ENCODE measurements at regions not wholly inside any gene's neighbourhood (a gene's known extent, or its start where the extent isn't known, plus 50 kb on each side); places are given as distances from the start of the nearest gene placed in this dataset.

DNA sequence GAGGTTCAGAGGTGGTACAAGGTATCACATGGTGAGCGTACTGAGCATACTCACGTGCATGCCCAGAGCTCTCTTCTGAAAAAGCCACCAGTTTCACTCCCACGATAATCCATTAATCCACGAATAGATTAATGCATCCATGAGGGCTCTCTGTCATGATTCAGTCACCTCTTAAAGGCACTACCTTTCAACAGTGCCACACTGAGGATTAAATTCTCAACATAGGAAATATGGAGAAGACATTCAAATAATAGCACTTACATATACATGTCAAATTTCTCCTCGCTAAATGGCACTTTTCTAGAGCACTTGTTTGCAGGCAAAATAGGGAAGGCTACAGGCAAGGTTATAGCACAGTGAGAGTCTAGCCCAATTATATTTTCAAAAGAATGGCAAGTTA is 825.9 kb downstream of the TRIB2 start:
- H3K9me3 Mint-ChIP-seq, result peaks cover 9% of the 10 kb centered on the region
- H3K27me3 Mint-ChIP-seq (ENCODE audit: insufficient read depth), result no peaks in the 10 kb centered on the region
- no peak overlapping the region for H3K4me3 Mint-ChIP-seq
- H3K4me1 Mint-ChIP-seq (ENCODE audit: low read depth), result no peaks in the 10 kb centered on the region
- no peak overlapping the region for H3K27ac Mint-ChIP-seq
- TF ChIP-seq, protein P1, sequence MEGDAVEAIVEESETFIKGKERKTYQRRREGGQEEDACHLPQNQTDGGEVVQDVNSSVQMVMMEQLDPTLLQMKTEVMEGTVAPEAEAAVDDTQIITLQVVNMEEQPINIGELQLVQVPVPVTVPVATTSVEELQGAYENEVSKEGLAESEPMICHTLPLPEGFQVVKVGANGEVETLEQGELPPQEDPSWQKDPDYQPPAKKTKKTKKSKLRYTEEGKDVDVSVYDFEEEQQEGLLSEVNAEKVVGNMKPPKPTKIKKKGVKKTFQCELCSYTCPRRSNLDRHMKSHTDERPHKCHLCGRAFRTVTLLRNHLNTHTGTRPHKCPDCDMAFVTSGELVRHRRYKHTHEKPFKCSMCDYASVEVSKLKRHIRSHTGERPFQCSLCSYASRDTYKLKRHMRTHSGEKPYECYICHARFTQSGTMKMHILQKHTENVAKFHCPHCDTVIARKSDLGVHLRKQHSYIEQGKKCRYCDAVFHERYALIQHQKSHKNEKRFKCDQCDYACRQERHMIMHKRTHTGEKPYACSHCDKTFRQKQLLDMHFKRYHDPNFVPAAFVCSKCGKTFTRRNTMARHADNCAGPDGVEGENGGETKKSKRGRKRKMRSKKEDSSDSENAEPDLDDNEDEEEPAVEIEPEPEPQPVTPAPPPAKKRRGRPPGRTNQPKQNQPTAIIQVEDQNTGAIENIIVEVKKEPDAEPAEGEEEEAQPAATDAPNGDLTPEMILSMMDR (IDR thresholded peaks at IDR 0.05), result no peak
- DNase-seq, result no peak
- H3K36me3 Mint-ChIP-seq (ENCODE audit: low read depth), result no peaks in the 10 kb centered on the region

DNA sequence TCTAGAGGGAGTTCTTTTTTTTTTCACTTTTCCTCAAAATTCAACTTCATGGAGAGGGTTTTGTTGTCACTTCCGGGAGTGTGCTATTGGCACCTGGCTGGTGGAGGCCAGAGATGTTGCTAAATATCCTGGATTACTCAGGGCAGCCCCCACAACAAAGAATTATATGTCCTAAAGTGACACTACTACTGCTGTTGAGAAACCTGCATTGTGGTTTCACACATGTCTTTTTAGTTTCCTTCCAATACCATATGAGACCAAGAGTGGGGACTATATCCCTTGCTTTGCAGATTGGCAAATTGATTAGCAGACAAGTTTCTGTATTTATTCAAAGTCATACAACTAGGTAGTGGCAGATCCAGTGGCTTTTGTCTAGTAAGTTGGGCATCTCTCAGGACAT is 826.8 kb downstream of the TRIB2 start:
- Mint-ChIP-seq H3K4me1 (ENCODE audit: low read depth) (no peaks in the 10 kb centered on the region), H3K27ac (no peak overlapping the region), H3K4me3 (no peak overlapping the region), H3K27me3 (ENCODE audit: insufficient read depth) (no peaks in the 10 kb centered on the region), H3K9me3 (peaks cover 12% of the 10 kb centered on the region), H3K36me3 (ENCODE audit: low read depth) (no peaks in the 10 kb centered on the region)
- no peak for DNase-seq
- TF ChIP-seq, protein P1 (IDR thresholded peaks at IDR 0.05), result no peak

DNA sequence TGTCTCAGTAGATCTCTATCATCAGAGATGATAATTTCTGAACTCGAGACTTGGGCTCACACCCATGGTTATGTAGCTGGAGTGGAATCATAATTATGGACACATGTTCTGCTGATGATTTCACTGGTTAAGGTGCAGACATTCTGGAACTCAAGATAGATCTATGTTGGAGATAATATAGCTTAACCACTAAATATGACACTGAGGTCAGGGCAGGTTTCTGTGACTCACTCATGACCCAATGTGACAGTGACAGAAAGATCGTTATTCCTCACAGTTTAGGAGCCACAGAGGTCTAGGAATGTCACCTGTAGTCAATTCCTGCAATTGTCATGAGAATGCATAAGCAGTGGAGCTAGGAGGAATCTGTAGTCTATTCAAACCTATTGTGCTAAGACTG is 828.6 kb downstream of the TRIB2 start:
- Mint-ChIP-seq H3K9me3 (peaks cover 17% of the 10 kb centered on the region), H3K27ac (no peak overlapping the region), H3K4me1 (ENCODE audit: low read depth) (no peaks in the 10 kb centered on the region), H3K27me3 (ENCODE audit: insufficient read depth) (no peaks in the 10 kb centered on the region), H3K4me3 (no peak overlapping the region), H3K36me3 (ENCODE audit: low read depth) (no peaks in the 10 kb centered on the region)
- TF ChIP-seq, protein P1 (IDR thresholded peaks at IDR 0.05), result no peak
- DNase-seq, result no peak

DNA sequence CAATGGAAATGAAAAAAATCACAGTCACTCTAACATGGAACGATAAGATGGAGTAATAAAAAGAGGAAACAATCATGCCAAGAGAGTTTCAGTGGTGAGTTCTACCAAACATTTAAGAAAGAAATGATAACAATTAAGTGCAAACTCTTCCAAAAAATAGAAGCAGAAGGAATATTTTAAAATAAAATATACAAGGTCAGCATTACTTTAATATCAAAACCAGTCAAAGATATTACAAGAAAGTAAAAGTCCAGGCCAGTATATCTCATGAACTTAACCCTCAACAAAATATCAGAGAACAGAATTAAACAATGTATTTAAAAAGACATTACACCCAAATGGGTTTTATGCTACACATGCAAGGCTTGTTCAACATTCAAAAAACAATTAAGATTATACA is 829.4 kb downstream of the TRIB2 start:
- Mint-ChIP-seq H3K36me3 (ENCODE audit: low read depth) (no peaks in the 10 kb centered on the region), H3K4me1 (ENCODE audit: low read depth) (no peaks in the 10 kb centered on the region), H3K4me3 (no peak overlapping the region), H3K9me3 (peaks cover 17% of the 10 kb centered on the region), H3K27me3 (ENCODE audit: insufficient read depth) (no peaks in the 10 kb centered on the region), H3K27ac (no peak overlapping the region)
- no peak for DNase-seq
- TF ChIP-seq, protein P1 (IDR thresholded peaks at IDR 0.05), result no peak

DNA sequence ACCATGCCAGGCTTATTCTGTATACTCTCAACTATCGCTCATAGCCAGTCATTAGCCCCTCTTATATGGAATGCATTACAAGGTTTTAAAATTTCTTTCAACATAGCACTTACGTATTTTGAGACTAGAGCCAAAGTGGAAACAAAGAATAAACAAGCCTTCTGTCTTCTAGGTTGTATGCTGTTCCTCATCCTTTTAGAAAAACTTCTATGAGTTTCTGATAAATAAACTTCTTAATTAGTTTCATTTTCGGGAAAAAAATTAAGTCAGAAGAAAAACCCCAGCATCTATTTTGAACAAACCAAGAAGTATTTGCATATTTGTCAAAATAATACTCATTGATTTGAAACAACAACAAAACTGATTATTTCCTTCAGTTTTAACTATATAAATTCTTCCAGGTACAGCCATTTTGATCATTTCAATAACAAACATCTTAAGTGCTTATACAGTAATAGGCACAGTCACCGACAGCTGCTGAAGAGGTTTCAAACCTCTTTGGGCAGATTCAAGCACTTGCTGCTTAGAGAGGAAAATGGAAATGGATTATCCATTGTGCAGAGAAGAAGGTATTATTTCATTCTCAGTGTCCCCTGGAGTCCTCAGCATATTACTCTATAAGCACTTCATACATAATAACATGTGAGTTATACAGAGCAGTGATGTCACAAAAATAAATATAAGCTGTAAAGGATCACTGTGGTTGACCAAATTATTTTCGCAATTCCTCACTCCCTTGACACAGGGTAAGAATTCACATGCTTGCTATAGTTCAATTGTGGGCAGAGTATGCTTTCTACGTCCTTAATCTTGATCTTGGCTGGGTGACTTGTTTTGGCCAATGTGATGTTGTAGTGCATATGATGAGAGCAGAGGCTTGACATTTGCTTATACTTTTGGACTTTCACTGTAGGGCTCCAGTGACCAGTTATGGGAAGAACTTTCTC is 833.8 kb downstream of the TRIB2 start:
- DNase-seq, result no peak
- H3K27ac Mint-ChIP-seq, result no peak overlapping the region
- TF ChIP-seq, protein P1 (IDR thresholded peaks at IDR 0.05), result no peak
- no peaks in the 10 kb centered on the region for H3K27me3 Mint-ChIP-seq (ENCODE audit: insufficient read depth)
- no peaks in the 10 kb centered on the region for H3K36me3 Mint-ChIP-seq (ENCODE audit: low read depth)
- no peak overlapping the region for H3K4me3 Mint-ChIP-seq
- H3K9me3 Mint-ChIP-seq, result peaks cover 37% of the 10 kb centered on the region
- no peaks in the 10 kb centered on the region for H3K4me1 Mint-ChIP-seq (ENCODE audit: low read depth)
